GM12878 (cell line): ENCODE measurements at regions not wholly inside any gene's neighbourhood (a gene's known extent, or its start where the extent isn't known, plus 50 kb on each side); places are given as distances from the start of the nearest gene placed in this dataset.

Experiments used
- ATAC-seq: fragments of 200-7000 bp; cut with Tn5 transposase; 3 replicates; pipeline ENCODE4 v1.9.1; 2020; ENCODE audit warnings: mild to moderate bottlenecking, moderate library complexity
- BruUV-seq: library from RNA; stranded (reverse); fragments of 400-500 nt; replicated peaks from 2 replicates; lab custom pipeline; 2021; lab: Mats Ljungman, UMichigan
- CTCF ChIA-PET: fragments of 300-600 bp; sonication (Branson Sonifier 250); formaldehyde crosslinking; extraction: SDS; loops from one replicate; lab custom pipeline; 2021; ENCODE audit warnings: inconsistent platforms; lab: Yijun Ruan, JAX
- POLR2A ChIA-PET: fragments of 350-600 bp; formaldehyde crosslinking; extraction: SDS; loops from one replicate; lab custom pipeline; 2021; ENCODE audit warnings: inconsistent platforms; lab: Charles Lee
- RAD21 ChIA-PET: fragments of 300-600 bp; sonication (Branson Sonifier 250); formaldehyde crosslinking; loops from one replicate; lab custom pipeline; 2023; ENCODE audit warnings: antibody characterized with exemption; ENCODE audit not compliant: unreplicated experiment; lab: Charles Lee
- SMC1A ChIA-PET: fragments of 300-600 bp; sonication (Branson Sonifier 250); formaldehyde crosslinking; loops from one replicate; lab custom pipeline; 2023; ENCODE audit not compliant: unreplicated experiment, uncharacterized antibody; lab: Charles Lee
- DNase-seq: peaks from one replicate; pipeline ENCODE4 v3.0.0-alpha.2; 2011; ENCODE audit warnings: low read depth, low spot score
- FAIRE-seq: peaks from 3 replicates; lab custom pipeline; 2011; peaks lifted over from hg19 to GRCh38; lab: Jason Lieb, UNC
- H2AFZ ChIP-seq: 2 replicates; pipeline ENCODE4 v1.6.0; 2011; ENCODE audit warnings: low read depth, low read length, control low read depth; ENCODE audit not compliant: control insufficient read depth
- H3K27ac ChIP-seq: 2 replicates; pipeline ENCODE4 v1.5.1; 2011; ENCODE audit warnings: control low read depth; ENCODE audit not compliant: control insufficient read depth, insufficient read depth
- H3K27me3 ChIP-seq, 2 experiments: replicated peaks in 1 of 2; 2 replicates each; pipeline versions ENCODE4 v1.6.0 to v1.6.1; 2011; ENCODE audit warnings: low read length in 1 of 2; ENCODE audit not compliant: control insufficient read depth in 2 of 2, insufficient read depth in 2 of 2
- H3K36me3 ChIP-seq, 2 experiments: 2 replicates each; pipeline ENCODE4 v1.5.1; 2011; ENCODE audit warnings: low read length in 1 of 2; ENCODE audit not compliant: control insufficient read depth in 2 of 2, insufficient read depth in 2 of 2
- H3K4me1 ChIP-seq: 2 replicates; pipeline ENCODE4 v1.6.1; 2011; ENCODE audit warnings: mild to moderate bottlenecking, low read length, moderate library complexity, mixed read lengths; ENCODE audit not compliant: control insufficient read depth, insufficient read depth
- H3K4me2 ChIP-seq: 2 replicates; pipeline ENCODE4 v1.6.0; 2011; ENCODE audit warnings: control low read depth; ENCODE audit not compliant: control insufficient read depth, insufficient read depth
- H3K4me3 ChIP-seq: fragments of 200-600 bp; sonication (generic); 2 replicates; pipeline ENCODE4 v1.5.1; 2016
- H3K79me2 ChIP-seq: 2 replicates; pipeline ENCODE4 v1.6.0; 2011; ENCODE audit warnings: low read length; ENCODE audit not compliant: control insufficient read depth, insufficient read depth
- H3K9ac ChIP-seq: 2 replicates; pipeline ENCODE4 v1.8.0; 2011; ENCODE audit warnings: low read length, control low read depth, mixed read lengths; ENCODE audit not compliant: control insufficient read depth, insufficient read depth
- H3K9me3 ChIP-seq: replicated peaks from 3 replicates; pipeline ENCODE4 v1.5.1; 2011; ENCODE audit warnings: mild to moderate bottlenecking, low read length; ENCODE audit not compliant: control insufficient read depth, insufficient read depth
- H4K20me1 ChIP-seq: 2 replicates; pipeline ENCODE4 v1.6.0; 2011; ENCODE audit not compliant: control insufficient read depth, insufficient read depth
- CREM ChIP-seq: IDR thresholded peaks from 2 replicates; pipeline ENCODE4 v1.6.1; 2014; ENCODE audit warnings: antibody characterized with exemption, low read depth
- HDAC6 ChIP-seq: fragments of 200-600 bp; sonication (generic); IDR thresholded peaks from one replicate; pipeline ENCODE4 v1.8.0; 2017; ENCODE audit warnings: antibody characterized with exemption; ENCODE audit not compliant: unreplicated experiment
- IKZF1 ChIP-seq: fragments of 450-650 bp; conservative IDR thresholded peaks from 2 replicates; pipeline ENCODE4 v1.6.1; 2017; ENCODE audit warnings: antibody characterized with exemption, mild to moderate bottlenecking
- POLR2AphosphoS5 ChIP-seq: IDR thresholded peaks from 2 replicates; pipeline ENCODE4 v1.6.1; 2011; ENCODE audit warnings: mild to moderate bottlenecking, low read length, inconsistent platforms
- SRF ChIP-seq, 2 experiments: IDR thresholded peaks; 2 replicates each; pipeline ENCODE4 v1.6.1; 2011; ENCODE audit warnings: low read depth in 2 of 2, low read length in 2 of 2, mild to moderate bottlenecking in 1 of 2, moderate library complexity in 1 of 2
- TCF3 ChIP-seq: IDR thresholded peaks from 2 replicates; pipeline ENCODE4 v1.6.1; 2012; ENCODE audit warnings: low read depth, mild to moderate bottlenecking, low read length, borderline replicate concordance; ENCODE audit not compliant: insufficient read depth
- ZBED1 ChIP-seq: IDR thresholded peaks from 2 replicates; pipeline ENCODE4 v1.6.1; 2016; ENCODE audit warnings: borderline replicate concordance
- ZNF24 ChIP-seq: fragments of 450-650 bp; IDR thresholded peaks from 2 replicates; pipeline ENCODE4 v1.6.1; 2017; ENCODE audit warnings: antibody characterized with exemption, mild to moderate bottlenecking
- WGBS: methylation state at CpG from one replicate; pipeline ENCODE4 v1.1.6; 2016; ENCODE audit warnings: low lambda C conversion rate; ENCODE audit not compliant: insufficient replicate concordance, insufficient coverage; ENCODE audit errors: missing lambda C conversion rate; 5-methylcytosine and 5-hydroxymethylcytosine counted together
- in situ Hi-C: fragments of 300-500 bp; cut with MboI; formaldehyde crosslinking; loops from 9 replicates; pipeline ENCODE4 v1.14.3; 2018; ENCODE audit warnings: mixed read lengths
- intact Hi-C: fragments of 100-400 bp; cut with micrococcal nuclease; formaldehyde crosslinking; loops from one replicate; pipeline ENCODE4 v1.14.2; 2022; ENCODE audit not compliant: unreplicated experiment
- TF ChIP-seq, protein P1 (sequence below): fragments of 450-650 bp; IDR thresholded peaks from 2 replicates; pipeline ENCODE4 v1.6.1; 2017; ENCODE audit warnings: antibody characterized with exemption, mild to moderate bottlenecking, moderate library complexity
- TF ChIP-seq, protein P2 (sequence below): IDR thresholded peaks from 2 replicates; pipeline ENCODE4 v1.6.1; 2011; ENCODE audit warnings: borderline replicate concordance, low read depth, mild to moderate bottlenecking, moderate library complexity, mixed read lengths, low read length; ENCODE audit not compliant: insufficient read depth; ENCODE audit errors: extremely low read length

DNA sequence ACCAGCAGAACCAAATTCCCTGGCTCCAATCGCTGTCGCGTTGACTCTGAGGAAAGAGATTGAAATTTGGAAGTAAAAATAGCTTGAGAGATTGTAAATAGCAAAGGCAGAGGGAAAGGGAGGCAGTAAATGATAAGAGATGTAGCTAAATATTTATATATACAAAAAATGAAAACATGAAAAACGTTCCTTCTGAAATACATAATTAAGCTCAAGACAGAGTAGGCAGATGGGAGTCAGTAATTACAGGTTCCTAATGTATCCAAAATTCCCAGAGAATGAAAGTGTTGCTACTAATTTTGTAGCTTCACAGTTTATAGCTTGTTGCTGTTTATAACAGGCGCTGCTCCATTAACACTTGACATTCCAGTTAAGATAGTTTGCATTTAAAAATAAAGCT lies 648.7 kb downstream of the KCNA4 start:
- no peaks in the 10 kb centered on the region for H3K27me3 ChIP-seq
- ChIA-PET CTCF (interaction anchor here (1.0 kb wide), 1 partner anchor 25 kb away, joined by 4 read pairs; no protein-coding TSS in a partner anchor), SMC1A (no interaction called here), RAD21 (no interaction called here), POLR2A (no interaction called here)
- intact Hi-C loops (no loop called here), in situ Hi-C loops (no loop called here)
- no peak overlapping the region for H3K9ac ChIP-seq
- no peaks in the 10 kb centered on the region for H3K79me2 ChIP-seq
- WGBS: 3% methylated on average over 5 of the region's 5 CpGs
- H3K4me3 ChIP-seq: no peak overlapping the region
- DNase-seq: no peak
- no peaks in the 10 kb centered on the region for H3K9me3 ChIP-seq
- BruUV-seq: no TSS peak
- no peaks in the 10 kb centered on the region for H3K36me3 ChIP-seq
- FAIRE-seq: no peak
- H3K4me2 ChIP-seq: no peak overlapping the region
- H3K4me1 ChIP-seq: no peaks in the 10 kb centered on the region
- no peak overlapping the region for H3K27ac ChIP-seq
- H4K20me1 ChIP-seq: no peaks in the 10 kb centered on the region
- H2AFZ ChIP-seq: no peak overlapping the region
- TF ChIP-seq CREM: no peak
- no peak for TF ChIP-seq TCF3
- no peak for TF ChIP-seq HDAC6
- no peak for TF ChIP-seq ZBED1
- TF ChIP-seq ZNF24: no peak
- TF ChIP-seq, protein P1, sequence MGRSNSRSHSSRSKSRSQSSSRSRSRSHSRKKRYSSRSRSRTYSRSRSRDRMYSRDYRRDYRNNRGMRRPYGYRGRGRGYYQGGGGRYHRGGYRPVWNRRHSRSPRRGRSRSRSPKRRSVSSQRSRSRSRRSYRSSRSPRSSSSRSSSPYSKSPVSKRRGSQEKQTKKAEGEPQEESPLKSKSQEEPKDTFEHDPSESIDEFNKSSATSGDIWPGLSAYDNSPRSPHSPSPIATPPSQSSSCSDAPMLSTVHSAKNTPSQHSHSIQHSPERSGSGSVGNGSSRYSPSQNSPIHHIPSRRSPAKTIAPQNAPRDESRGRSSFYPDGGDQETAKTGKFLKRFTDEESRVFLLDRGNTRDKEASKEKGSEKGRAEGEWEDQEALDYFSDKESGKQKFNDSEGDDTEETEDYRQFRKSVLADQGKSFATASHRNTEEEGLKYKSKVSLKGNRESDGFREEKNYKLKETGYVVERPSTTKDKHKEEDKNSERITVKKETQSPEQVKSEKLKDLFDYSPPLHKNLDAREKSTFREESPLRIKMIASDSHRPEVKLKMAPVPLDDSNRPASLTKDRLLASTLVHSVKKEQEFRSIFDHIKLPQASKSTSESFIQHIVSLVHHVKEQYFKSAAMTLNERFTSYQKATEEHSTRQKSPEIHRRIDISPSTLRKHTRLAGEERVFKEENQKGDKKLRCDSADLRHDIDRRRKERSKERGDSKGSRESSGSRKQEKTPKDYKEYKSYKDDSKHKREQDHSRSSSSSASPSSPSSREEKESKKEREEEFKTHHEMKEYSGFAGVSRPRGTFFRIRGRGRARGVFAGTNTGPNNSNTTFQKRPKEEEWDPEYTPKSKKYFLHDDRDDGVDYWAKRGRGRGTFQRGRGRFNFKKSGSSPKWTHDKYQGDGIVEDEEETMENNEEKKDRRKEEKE: no peak
- TF ChIP-seq SRF (IDR thresholded peaks at IDR 0.05; ENCODE audit: low read depth in 2 of 2, low read length in 2 of 2): no peak
- TF ChIP-seq IKZF1: no peak
- TF ChIP-seq, protein P2, sequence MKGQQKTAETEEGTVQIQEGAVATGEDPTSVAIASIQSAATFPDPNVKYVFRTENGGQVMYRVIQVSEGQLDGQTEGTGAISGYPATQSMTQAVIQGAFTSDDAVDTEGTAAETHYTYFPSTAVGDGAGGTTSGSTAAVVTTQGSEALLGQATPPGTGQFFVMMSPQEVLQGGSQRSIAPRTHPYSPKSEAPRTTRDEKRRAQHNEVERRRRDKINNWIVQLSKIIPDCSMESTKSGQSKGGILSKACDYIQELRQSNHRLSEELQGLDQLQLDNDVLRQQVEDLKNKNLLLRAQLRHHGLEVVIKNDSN: no peak
- no peak for TF ChIP-seq POLR2AphosphoS5
- no peak for ATAC-seq
